HG02623 (cell line): ENCODE measurements at regions not wholly inside any gene's neighbourhood (a gene's known extent, or its start where the extent isn't known, plus 50 kb on each side); places are given as distances from the start of the nearest gene placed in this dataset.
A peak's percentile ranks its signal among the peaks of the same experiment; 100 is the strongest.

Experiments
- ATAC-seq: cut with Tn5 transposase; IDR thresholded peaks from one replicate; pipeline ENCODE4 v1.9.1; 2021; ENCODE audit warnings: moderate library complexity; ENCODE audit not compliant: unreplicated experiment

- ATAC-seq: no peak
These were observed 96.8 kb downstream of the TMEM26 start for GRCh38 chr10:61356354-61356753.

DNA sequence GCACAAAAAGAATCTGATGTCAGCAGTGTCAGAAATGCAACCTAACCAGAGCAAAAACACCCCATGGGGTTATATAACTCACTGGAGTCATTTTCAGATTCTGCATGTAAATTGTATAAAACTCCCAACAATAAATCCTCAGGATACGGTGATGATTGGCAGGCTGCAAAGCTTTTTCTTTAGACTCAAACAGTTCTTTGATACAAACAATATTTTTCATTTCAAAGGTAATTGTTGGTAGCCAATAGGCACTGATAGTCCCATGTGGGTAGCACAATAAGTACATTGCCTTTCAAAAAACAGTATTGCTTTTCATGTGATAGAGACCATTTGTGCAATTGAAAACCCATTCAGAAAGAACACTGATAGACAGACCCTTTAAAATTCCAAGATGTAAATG is 98.0 kb downstream of the TMEM26 start:
- ATAC-seq: no peak

- ATAC-seq: no peak
These were observed 98.7 kb downstream of the TMEM26 start for GRCh38 chr10:61354401-61354975.

GRCh38 chr10:61350794-61351193 is 102.4 kb downstream of the TMEM26 start:
- no peak for ATAC-seq

DNA sequence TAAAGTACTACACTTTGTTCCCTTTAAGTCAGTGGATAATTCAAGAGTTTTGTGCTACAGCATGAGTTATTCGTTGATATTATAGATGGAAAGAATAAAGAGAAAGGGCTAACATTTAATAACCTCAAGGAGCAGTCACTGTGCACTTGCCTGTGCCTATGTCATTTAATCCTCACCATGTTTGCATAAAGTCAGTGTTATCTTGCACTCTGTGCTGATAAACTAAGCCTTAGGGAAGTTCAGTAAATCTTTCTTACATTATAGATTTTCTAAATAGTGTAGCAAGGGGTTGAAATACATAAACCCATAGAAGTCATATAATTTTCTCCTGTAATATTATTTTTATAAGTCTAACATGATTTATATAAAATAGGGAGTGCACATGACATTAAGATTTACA is 103.1 kb downstream of the TMEM26 start:
- ATAC-seq: no peak

DNA sequence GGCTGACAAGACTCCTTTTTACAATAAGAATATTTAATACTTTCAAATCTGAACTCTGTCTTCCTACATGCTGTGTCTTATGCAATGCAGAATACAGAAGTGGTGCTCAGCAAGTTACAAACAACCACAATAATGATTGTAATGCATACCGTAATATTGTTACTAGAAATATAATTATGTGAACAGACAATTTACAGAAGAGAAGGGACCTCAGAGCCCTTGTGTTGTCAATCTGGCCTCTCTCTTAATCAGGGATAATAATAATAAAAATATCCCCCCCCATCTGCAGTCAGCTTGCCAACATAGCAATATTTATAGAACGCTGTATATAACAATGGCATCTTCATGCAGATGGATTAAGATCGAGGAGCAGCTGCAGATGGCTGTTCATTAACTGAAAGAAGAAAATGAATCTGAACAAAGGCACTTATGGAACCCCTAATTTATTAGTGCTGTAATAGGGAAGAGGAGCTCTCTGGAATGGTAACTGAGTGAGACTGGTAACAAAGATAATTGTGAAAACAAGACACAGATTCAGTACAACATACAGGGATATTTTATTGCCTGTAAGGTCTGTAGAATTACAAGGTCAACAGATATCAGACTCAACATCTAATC is 106.3 kb downstream of the TMEM26 start:
- ATAC-seq: no peak

- no peak for ATAC-seq
These were observed 109.4 kb downstream of the TMEM26 start for GRCh38 chr10:61343796-61344195.

- ATAC-seq: no peak
These were observed 110.2 kb downstream of the TMEM26 start for GRCh38 chr10:61342858-61343572.

DNA sequence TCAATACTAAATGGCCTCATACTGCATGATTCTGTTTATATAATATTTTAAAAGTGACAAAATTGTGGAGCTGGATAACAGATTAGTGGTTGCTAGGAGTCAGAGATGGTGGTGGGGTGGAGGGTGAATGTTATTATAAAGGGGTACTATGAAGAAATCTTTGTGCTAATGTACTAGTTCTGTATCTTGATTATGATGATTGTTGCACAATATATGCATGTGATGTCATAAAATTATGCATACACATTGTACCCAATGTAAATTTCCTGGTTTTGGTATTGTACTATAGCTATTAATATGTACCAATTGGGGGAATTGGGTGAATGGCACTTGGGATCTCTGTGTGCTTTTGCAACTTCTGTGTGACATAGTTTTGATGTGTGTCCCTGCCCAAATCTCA is 112.2 kb downstream of the TMEM26 start:
- no peak for ATAC-seq

DNA sequence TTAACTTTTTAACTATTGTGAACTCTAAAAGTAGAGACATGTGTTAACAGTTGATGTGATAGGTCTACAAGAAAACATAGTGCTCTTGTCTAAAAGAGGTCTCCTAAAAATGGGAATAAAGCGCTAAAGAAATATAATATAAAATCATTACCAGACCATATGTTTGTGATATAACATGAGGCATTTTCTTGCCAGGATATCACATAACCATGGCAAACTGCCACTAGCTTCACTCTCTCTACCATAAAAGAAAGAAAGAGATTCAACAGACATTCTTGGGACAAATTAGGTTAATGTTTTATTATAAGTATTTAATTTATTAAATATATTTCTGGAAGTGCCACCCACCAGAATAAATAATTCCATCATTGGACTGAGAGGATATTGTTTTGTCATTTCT is 115.0 kb downstream of the TMEM26 start:
- ATAC-seq: no peak

DNA sequence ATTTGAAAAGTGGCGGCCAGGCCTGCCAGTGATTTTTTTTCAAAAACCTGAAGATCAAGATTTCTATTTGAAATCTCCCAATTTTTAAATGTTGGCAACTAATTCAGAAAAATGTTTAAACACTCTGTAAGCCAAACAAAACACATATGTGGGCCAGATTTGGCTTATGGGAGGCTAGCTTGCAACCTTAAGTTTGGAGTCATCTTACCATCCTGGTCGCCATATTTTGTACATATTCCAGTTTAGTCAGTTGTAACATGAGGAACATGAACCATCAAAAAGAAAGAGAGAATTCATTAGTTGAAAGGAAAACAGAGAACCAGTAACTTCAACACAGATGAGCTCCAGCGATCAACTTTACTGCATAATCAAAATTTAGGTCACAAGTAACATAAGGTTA is 115.4 kb downstream of the TMEM26 start:
- no peak for ATAC-seq

GRCh38 chr10:61336831-61337230 is 116.3 kb downstream of the TMEM26 start:
- ATAC-seq: no peak

- ATAC-seq: no peak
These were observed 117.8 kb downstream of the TMEM26 start for GRCh38 chr10:61335359-61335758.

DNA sequence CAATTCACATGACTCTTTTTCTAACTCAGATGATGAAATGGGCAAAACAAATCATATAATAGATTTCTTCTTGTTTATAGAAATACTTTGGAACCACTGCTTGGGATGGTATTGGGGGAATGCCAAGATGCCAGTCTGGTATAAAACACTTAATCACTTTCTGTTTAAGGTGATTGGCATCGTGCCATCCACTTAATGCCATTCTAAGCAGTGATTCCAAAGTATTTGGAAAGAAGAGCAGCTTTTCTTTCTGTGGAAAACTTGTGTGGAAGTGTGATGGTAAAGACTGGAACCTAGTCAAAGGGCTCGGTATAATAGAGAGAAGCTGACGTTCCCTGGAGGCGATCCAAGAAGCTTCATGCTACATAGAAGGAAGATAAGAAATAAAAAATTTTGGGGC is 120.6 kb downstream of the TMEM26 start:
- ATAC-seq: no peak

DNA sequence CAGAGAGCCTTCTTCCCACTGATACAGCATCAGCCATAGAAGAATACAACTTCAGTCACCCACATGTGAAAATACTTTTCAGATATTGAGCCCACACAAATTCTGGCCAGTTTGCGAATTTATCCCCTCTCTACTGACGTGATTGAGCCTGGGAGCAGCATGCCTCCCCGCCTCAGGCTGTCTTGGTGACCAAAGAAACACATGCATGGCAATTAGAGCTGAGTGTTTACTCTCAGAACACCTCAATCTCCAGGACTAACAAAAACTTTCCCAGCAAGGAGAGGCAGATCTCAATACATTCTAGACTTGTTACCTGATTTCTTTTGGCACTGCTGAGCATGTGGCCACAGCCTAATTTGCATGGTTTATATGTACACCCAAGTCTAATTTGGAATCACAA is 122.5 kb downstream of the TMEM26 start:
- ATAC-seq: no peak

DNA sequence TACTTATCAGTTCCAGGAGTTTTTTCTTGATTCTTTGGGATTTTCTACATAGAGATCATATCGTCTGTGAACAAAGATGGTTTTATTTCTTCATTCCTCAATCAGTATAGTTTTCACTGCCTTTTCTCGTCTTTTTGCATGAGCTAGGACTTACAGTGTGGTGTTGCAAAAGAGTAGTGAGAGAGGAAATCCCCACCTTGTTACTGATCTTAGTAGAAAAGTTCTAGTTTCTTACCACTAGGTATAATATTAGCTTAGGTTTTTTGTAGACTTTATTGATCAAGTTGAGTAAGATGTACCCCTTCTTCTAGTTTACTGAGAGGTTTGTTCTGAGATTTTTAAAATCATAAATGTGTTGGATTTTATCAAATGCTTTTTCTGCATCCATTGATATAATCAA is 123.3 kb downstream of the TMEM26 start:
- ATAC-seq: peak; percentile 81

DNA sequence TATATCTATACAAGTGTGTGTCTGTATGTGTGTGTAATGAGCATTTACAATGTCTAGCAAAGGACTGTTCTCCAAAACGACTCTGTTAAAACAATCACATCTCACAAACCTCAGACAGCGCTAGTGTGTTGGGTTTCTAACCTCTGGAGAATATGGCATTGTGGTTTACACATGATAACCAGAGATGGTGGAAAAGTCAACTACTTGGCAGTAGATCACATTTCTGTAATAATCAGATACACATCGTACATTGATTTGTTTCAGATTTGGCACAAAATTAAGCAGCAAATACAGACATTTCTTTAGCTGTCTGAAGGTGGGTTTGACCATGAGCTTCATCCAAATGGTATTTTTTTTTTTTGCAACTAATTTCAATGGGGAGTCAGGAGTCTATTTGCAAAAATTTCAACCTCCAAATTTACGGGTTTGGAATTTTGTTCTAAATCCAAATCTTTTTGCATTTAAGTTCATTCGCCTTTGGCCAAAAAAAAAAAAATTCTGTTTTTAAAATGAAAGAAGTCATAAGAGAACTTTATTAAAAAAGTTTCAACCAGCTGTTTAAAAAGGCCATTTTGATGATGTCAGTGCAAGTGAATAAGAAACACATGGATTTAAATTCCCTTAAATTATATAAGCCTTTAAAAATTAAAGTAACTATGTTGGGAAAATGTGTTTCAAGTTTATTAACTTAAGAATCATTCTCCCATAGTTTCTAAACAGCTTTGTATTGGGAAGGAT is 127.8 kb downstream of the TMEM26 start:
- no peak for ATAC-seq

DNA sequence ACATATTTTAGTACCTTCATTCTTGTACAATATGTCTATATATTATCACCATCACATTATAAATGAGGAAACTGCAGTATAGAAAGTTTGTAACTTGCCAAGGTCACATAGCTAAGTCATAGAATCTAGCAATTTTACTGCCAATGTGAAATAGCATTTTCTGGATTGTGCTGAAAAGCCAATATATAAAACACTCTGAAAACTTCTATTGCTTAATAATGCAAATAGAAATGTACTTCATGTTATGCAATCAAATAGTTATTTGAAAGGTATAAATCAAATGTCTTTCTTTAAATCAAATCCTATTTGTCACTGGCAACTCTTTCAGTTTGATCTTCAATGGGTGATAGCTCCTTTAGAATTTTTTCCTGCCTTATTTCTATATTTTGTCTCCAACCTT is 129.5 kb downstream of the TMEM26 start:
- ATAC-seq: no peak

DNA sequence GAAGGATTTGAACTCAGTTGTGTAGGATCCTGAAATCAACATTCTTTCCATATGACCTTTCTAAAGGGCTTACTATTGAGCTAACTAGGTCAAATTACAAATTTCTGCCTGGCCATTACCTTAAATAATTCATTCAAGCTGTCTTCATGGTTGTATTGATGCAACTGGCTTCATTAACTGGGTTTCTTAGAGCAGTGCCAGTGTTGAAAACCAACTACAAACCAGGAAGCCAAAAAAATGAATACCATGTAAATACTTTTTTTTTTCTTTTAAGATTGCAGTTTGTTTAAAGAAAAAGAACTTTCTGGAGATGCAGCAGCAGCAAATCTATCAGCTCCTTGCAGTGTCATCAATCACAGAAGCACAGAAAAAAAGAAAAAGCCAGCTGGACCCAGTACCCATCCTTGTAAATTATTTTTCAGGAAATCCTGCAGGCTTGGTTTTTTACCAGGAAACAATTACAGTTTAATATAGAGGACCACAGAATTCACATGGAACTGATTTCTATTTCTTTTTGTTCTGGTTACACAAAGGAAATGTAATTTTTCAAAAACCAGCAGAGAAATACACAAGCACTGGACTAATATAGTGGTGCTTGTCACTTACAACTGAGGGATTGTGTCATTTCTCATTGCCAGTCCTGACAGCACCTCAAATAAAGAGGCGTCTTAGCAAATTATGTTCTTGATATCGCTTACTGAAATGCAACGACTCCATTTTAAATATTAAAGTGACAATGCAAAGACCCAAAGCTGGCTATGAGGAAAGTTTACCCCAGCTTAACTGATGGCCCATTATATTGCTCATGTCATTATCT is 131.9 kb downstream of the TMEM26 start:
- no peak for ATAC-seq

DNA sequence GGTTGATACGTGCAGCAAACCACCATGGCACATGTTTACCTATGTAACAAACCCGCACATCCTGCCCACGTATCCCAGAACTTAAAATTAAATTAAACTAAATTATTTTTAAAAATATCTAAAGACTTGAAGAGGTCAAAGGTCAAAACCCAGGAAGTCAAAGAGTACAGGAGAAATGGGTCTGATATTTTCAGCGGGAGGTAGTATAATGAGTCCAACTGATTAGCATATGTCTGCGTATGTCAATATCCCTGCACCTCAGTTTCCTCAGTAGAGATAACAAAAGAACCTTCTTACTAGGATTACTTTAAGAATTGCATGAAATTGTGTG is 133.0 kb downstream of the TMEM26 start:
- no peak for ATAC-seq
